GM12891 (cell line): ENCODE measurements at regions not wholly inside any gene's neighbourhood (a gene's known extent, or its start where the extent isn't known, plus 50 kb on each side); places are given as distances from the start of the nearest gene placed in this dataset.

Source experiments
- POLR2A ChIP-seq: IDR thresholded peaks from 2 replicates; pipeline ENCODE4 v1.6.1; 2011; ENCODE audit warnings: low read depth, low read length, control low read depth
- POLR2AphosphoS5 ChIP-seq: IDR thresholded peaks from 2 replicates; pipeline ENCODE4 v1.6.1; 2011; ENCODE audit warnings: low read depth, low read length, control low read depth
- POU2F2 ChIP-seq: IDR thresholded peaks from 2 replicates; pipeline ENCODE4 v1.6.1; 2011; ENCODE audit warnings: low read depth, mild to moderate bottlenecking, control low read depth, low read length, moderate library complexity
- SPI1 ChIP-seq: IDR thresholded peaks from 2 replicates; pipeline ENCODE4 v1.6.1; 2011; ENCODE audit warnings: low read depth, low read length, control low read depth
- TAF1 ChIP-seq: IDR thresholded peaks from 2 replicates; pipeline ENCODE4 v1.6.1; 2011; ENCODE audit warnings: low read depth, low read length, control low read depth

- TF ChIP-seq POLR2AphosphoS5 (no peak), POLR2A (no peak), TAF1 (no peak), POU2F2 (no peak), SPI1 (no peak)
These were observed 855.9 kb upstream of the CDH10 start for GRCh38 chr5:25500635-25501034.
